Panc1 (cell line): ENCODE measurements at regions not wholly inside any gene's neighbourhood (a gene's known extent, or its start where the extent isn't known, plus 50 kb on each side); places are given as distances from the start of the nearest gene placed in this dataset.

Experiments
- ATAC-seq: fragments of 200-7000 bp; cut with Tn5 transposase; 2 replicates; pipeline ENCODE4 v1.9.1; 2020; ENCODE audit warnings: mild to moderate bottlenecking, moderate library complexity
- BruUV-seq: library from RNA; stranded (reverse); fragments of 400-500 nt; replicated peaks from 2 replicates; lab custom pipeline; 2021; lab: Mats Ljungman, UMichigan
- CTCF ChIA-PET: fragments of 300-600 bp; sonication (Branson Sonifier 250); formaldehyde crosslinking; loops from one replicate; lab custom pipeline; 2022; ENCODE audit warnings: antibody characterized with exemption; lab: Charles Lee
- POLR2A ChIA-PET: fragments of 300-600 bp; sonication (Branson Sonifier 250); formaldehyde crosslinking; loops from one replicate; lab custom pipeline; 2022; ENCODE audit warnings: antibody characterized with exemption; lab: Charles Lee
- DNase-seq: peaks from one replicate; pipeline ENCODE4 v3.0.0-alpha.2; 2010; ENCODE audit warnings: low read depth, low spot score
- H3K27ac ChIP-seq: 2 replicates; pipeline ENCODE4 v1.5.1; 2011; ENCODE audit warnings: mild to moderate bottlenecking, low read length, inconsistent platforms
- H3K27me3 ChIP-seq: fragments of 200-500 bp; sonication (Bioruptor generic); 2 replicates; pipeline ENCODE4 v1.6.0; 2014; ENCODE audit warnings: low read length, inconsistent platforms; ENCODE audit not compliant: control insufficient read depth, insufficient read depth
- H3K36me3 ChIP-seq: fragments of 200-500 bp; sonication (Bioruptor generic); 2 replicates; pipeline ENCODE4 v1.5.1; 2014; ENCODE audit warnings: inconsistent platforms, mild to moderate bottlenecking, low read length, moderate library complexity; ENCODE audit not compliant: control insufficient read depth, insufficient read depth
- H3K4me1 ChIP-seq: 2 replicates; pipeline ENCODE4 v1.5.1; 2011; ENCODE audit warnings: inconsistent platforms, mild to moderate bottlenecking, low read length, moderate library complexity; ENCODE audit not compliant: control insufficient read depth, insufficient read depth
- H3K4me3 ChIP-seq, 2 experiments: 2 replicates each; pipeline ENCODE4 v1.5.1; 2011 to 2012; ENCODE audit warnings: low read depth in 2 of 2, low read length in 2 of 2, mild to moderate bottlenecking in 2 of 2, inconsistent platforms in 1 of 2, moderate library complexity in 1 of 2
- H3K9me3 ChIP-seq: fragments of 200-500 bp; sonication (Bioruptor generic); 2 replicates; pipeline ENCODE4 v1.5.1; 2014; ENCODE audit warnings: low read depth, mild to moderate bottlenecking, inconsistent platforms, low read length, moderate library complexity; ENCODE audit not compliant: control insufficient read depth, insufficient read depth
- CTCF ChIP-seq: fragments of 450-650 bp; IDR thresholded peaks from 2 replicates; pipeline ENCODE4 v1.5.1; 2017; ENCODE audit warnings: mild to moderate bottlenecking
- POLR2AphosphoS5 ChIP-seq: IDR thresholded peaks from 2 replicates; pipeline ENCODE4 v1.6.1; 2012; ENCODE audit warnings: mild to moderate bottlenecking, low read depth, low read length, moderate library complexity
- REST ChIP-seq, 2 experiments: IDR thresholded peaks; 2 replicates each; pipeline ENCODE4 v1.6.1; 2011 to 2012; ENCODE audit warnings: low read depth in 2 of 2, control low read depth in 1 of 2, low read length in 1 of 2, mild to moderate bottlenecking in 1 of 2, moderate library complexity in 1 of 2; ENCODE audit not compliant: insufficient read depth in 1 of 2
- SIN3A ChIP-seq: IDR thresholded peaks from 2 replicates; pipeline ENCODE4 v1.6.1; 2012; ENCODE audit warnings: low read depth, mild to moderate bottlenecking, low read length, moderate library complexity, borderline replicate concordance; ENCODE audit not compliant: insufficient read depth
- TCF7L2 ChIP-seq: IDR thresholded peaks from 2 replicates; pipeline ENCODE4 v1.6.1; 2011; ENCODE audit warnings: mild to moderate bottlenecking, low read depth, low read length, inconsistent platforms
- in situ Hi-C: cut with HindIII; loops from 2 replicates; pipeline ENCODE4 v1.10.0; 2016; ENCODE audit warnings: low sequenced_read_pairs, low pct_unique_long_range_greater_than_20kb
- intact Hi-C: fragments of 100-400 bp; cut with micrococcal nuclease; formaldehyde crosslinking; loops from one replicate; pipeline ENCODE4 v1.10.0; 2022; ENCODE audit not compliant: unreplicated experiment

GRCh38 chr3:18809640-18810305 is 338.5 kb upstream of the KCNH8 start:
- no peaks in the 10 kb centered on the region for H3K9me3 ChIP-seq
- H3K27ac ChIP-seq, result no peak overlapping the region
- H3K4me3 ChIP-seq, result no peak overlapping the region
- POLR2A ChIA-PET, result no interaction called here
- TF ChIP-seq POLR2AphosphoS5 (no peak), REST (IDR thresholded peaks at IDR 0.05; ENCODE audit: insufficient read depth in 1 of 2, low read depth in 2 of 2, low read length in 1 of 2) (no peak), CTCF (no peak), TCF7L2 (no peak), SIN3A (no peak)
- ATAC-seq (no peak), DNase-seq (no peak)
- H3K27me3 ChIP-seq, result no peaks in the 10 kb centered on the region
- in situ Hi-C loops, result no loop called here
- intact Hi-C loops, result no loop called here
- H3K36me3 ChIP-seq, result no peaks in the 10 kb centered on the region
- BruUV-seq, result no TSS peak
- CTCF ChIA-PET, result no interaction called here
- H3K4me1 ChIP-seq, result no peaks in the 10 kb centered on the region

- CTCF ChIA-PET, result no interaction called here
- intact Hi-C loops, result no loop called here
- H3K9me3 ChIP-seq, result no peaks in the 10 kb centered on the region
- no peaks in the 10 kb centered on the region for H3K4me1 ChIP-seq
- H3K4me3 ChIP-seq, result no peak overlapping the region
- POLR2A ChIA-PET, result no interaction called here
- in situ Hi-C loops, result no loop called here
- no peak for ATAC-seq
- DNase-seq, result no peak
- BruUV-seq, result no TSS peak
- H3K36me3 ChIP-seq, result no peaks in the 10 kb centered on the region
- no peak overlapping the region for H3K27ac ChIP-seq
- no peaks in the 10 kb centered on the region for H3K27me3 ChIP-seq
- no peak for TF ChIP-seq POLR2AphosphoS5
- TF ChIP-seq TCF7L2, result no peak
- TF ChIP-seq SIN3A, result no peak
- no peak for TF ChIP-seq CTCF
- no peak for TF ChIP-seq REST (IDR thresholded peaks at IDR 0.05; ENCODE audit: insufficient read depth in 1 of 2, low read depth in 2 of 2, low read length in 1 of 2)
These were observed 339.9 kb upstream of the KCNH8 start for GRCh38 chr3:18808429-18808828.
